ENCODE measurements at regions not wholly inside any gene's neighbourhood (a gene's known extent, or its start where the extent isn't known, plus 50 kb on each side); places are given as distances from the start of the nearest gene placed in this dataset.

GRCh38 chr6:133756078-133756695, 132.7 kb upstream of the TCF21 start:
- TF ChIP-seq, protein P1, sequence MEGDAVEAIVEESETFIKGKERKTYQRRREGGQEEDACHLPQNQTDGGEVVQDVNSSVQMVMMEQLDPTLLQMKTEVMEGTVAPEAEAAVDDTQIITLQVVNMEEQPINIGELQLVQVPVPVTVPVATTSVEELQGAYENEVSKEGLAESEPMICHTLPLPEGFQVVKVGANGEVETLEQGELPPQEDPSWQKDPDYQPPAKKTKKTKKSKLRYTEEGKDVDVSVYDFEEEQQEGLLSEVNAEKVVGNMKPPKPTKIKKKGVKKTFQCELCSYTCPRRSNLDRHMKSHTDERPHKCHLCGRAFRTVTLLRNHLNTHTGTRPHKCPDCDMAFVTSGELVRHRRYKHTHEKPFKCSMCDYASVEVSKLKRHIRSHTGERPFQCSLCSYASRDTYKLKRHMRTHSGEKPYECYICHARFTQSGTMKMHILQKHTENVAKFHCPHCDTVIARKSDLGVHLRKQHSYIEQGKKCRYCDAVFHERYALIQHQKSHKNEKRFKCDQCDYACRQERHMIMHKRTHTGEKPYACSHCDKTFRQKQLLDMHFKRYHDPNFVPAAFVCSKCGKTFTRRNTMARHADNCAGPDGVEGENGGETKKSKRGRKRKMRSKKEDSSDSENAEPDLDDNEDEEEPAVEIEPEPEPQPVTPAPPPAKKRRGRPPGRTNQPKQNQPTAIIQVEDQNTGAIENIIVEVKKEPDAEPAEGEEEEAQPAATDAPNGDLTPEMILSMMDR (IDR thresholded peaks at IDR 0.05 in 2 of 3, conservative IDR thresholded peaks at IDR 0.05 in 1 of 3; ENCODE audit: control insufficient read depth in 2 of 3, extremely low read depth in 1 of 3, insufficient read depth in 1 of 3, low read depth in 3 of 3, low read length in 3 of 3): no peak
- TF ChIP-seq SREBF2 (IDR thresholded peaks at IDR 0.05; ENCODE audit: low read length): no peak
- TF ChIP-seq BACH1 (IDR thresholded peaks at IDR 0.05; ENCODE audit: borderline replicate concordance): no peak
- no peak for TF ChIP-seq ZSCAN29 (IDR thresholded peaks at IDR 0.05)
- TF ChIP-seq GATAD2B (conservative IDR thresholded peaks at IDR 0.05; ENCODE audit: low read depth): no peak
- no peak for TF ChIP-seq SPI1 (IDR thresholded peaks at IDR 0.05; ENCODE audit: borderline replicate concordance, insufficient read depth, low read depth, low read length)
- TF ChIP-seq NRF1 (conservative IDR thresholded peaks at IDR 0.05; ENCODE audit: low read depth, low read length): no peak
- no peak for TF ChIP-seq ZZZ3 (IDR thresholded peaks at IDR 0.05; ENCODE audit: control insufficient read depth, insufficient read length, low read depth)
- no peak for TF ChIP-seq ZBED1 (IDR thresholded peaks at IDR 0.05; ENCODE audit: borderline replicate concordance)
- TF ChIP-seq ZBTB11 (CRISPR knock-in tag; IDR thresholded peaks at IDR 0.05): no peak
- TF ChIP-seq NFYA (IDR thresholded peaks at IDR 0.05; ENCODE audit: borderline replicate concordance, low read depth, low read length): no peak
- TF ChIP-seq ETV6 (conservative IDR thresholded peaks at IDR 0.05 in 1 of 2, IDR thresholded peaks at IDR 0.05 in 1 of 2; ENCODE audit: borderline replicate concordance in 1 of 2, low read depth in 1 of 2): no peak
- TF ChIP-seq IRF4 (IDR thresholded peaks at IDR 0.05; ENCODE audit: low read depth, low read length): no peak
- 3% methylated on average over 3 of the region's 3 CpGs for WGBS (ENCODE audit: insufficient coverage, insufficient replicate concordance, low lambda C conversion rate, missing lambda C conversion rate)
- Histone ChIP-seq H3K27me3 (replicated peaks in 1 of 2; ENCODE audit: control insufficient read depth in 2 of 2, insufficient read depth in 2 of 2, low read length in 1 of 2) (no peaks in the 10 kb centered on the region), H4K20me1 (ENCODE audit: control insufficient read depth, insufficient read depth) (no peaks in the 10 kb centered on the region), H3K79me2 (ENCODE audit: control insufficient read depth, insufficient read depth, low read length) (no peaks in the 10 kb centered on the region), H3K27ac (ENCODE audit: control insufficient read depth, insufficient read depth) (no peak overlapping the region), H3K9ac (ENCODE audit: control insufficient read depth, insufficient read depth, low read length) (no peak overlapping the region), H3K4me2 (ENCODE audit: control insufficient read depth, insufficient read depth) (no peak overlapping the region), H3K36me3 (ENCODE audit: control insufficient read depth in 2 of 2, insufficient read depth in 2 of 2, low read length in 1 of 2) (no peaks in the 10 kb centered on the region), H3K9me3 (replicated peaks; ENCODE audit: control insufficient read depth, insufficient read depth, low read length) (no peaks in the 10 kb centered on the region), H3K4me1 (ENCODE audit: control insufficient read depth, insufficient read depth, low read length) (no peaks in the 10 kb centered on the region), H3K4me3 (no peak overlapping the region), H2AFZ (ENCODE audit: control insufficient read depth, low read depth, low read length) (no peak overlapping the region)
- ChIA-PET RAD21 (ENCODE audit: unreplicated experiment) (no interaction called here), SMC1A (ENCODE audit: uncharacterized antibody, unreplicated experiment) (interaction anchor here (1.3 kb wide), 1 partner anchor 54 kb away, joined by 3 read pairs; no protein-coding TSS in a partner anchor), POLR2A (no interaction called here), CTCF (interaction anchor here (0.7 to 1.9 kb wide), 2 partner anchors 116 to 161 kb away, joined by 3 to 4 read pairs; no protein-coding TSS in a partner anchor)
- no TSS peak for BruUV-seq (replicated peaks)
- in situ Hi-C loops (cut with MboI): no loop called here
- intact Hi-C loops (cut with micrococcal nuclease; ENCODE audit: unreplicated experiment): no loop called here
- DNase-seq (ENCODE audit: low read depth, low spot score) (no peak), FAIRE-seq (no peak), ATAC-seq (no peak)
